M059J (cell line): ENCODE measurements at regions not wholly inside any gene's neighbourhood (a gene's known extent, or its start where the extent isn't known, plus 50 kb on each side); places are given as distances from the start of the nearest gene placed in this dataset.
"Not testable (repeated sequence)": the region's sequence is repeated elsewhere in the genome, so short reads cannot be mapped to it uniquely, and the experiment has no call there.

Experiments
- DNase-seq: peaks from one replicate; pipeline ENCODE4 v3.0.0-alpha.2; 2012; ENCODE audit warnings: low read depth

- DNase-seq = no peak
These were observed 144.0 kb upstream of the PHACTR3 start for GRCh38 chr20:59460352-59460751.

DNA sequence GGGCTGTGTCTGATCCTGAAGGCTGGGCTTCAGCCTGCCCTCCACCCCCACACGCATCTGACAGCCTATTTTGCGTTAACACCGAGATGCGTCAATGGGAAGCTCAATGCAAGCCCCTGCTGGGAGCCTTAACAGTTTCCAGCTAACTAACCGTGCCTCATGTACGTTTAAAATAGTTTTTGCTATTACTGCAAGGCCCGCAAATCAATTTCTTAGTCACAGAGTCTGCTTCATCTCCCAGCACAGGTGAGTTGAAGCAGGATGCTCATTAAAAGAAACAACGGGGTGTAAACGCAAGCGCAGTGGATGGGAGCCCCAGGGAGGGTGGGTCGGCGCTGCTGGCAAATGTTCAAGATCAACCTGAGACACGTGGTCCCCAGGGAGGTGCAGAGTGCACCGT is 142.8 kb upstream of the PHACTR3 start:
- DNase-seq = no peak

DNA sequence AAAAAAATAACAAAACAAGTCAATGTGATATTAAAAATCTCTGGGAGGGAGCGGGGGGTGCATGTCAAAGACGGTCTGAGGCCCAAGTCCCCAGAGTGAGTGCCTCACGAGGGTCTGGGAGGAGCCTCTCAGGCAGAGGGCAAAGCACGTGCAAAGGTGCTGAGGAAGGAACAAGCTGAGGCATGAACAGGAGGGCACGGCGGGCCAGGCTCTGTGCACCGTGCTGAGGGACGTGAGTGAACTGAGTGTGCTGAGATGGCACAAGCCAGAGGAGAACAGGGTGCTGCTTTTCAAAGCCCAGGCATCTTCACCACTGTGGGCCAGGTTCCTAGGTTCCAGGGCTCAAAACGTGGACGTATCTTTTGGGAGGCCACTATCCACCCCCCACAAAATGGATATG is 142.1 kb upstream of the PHACTR3 start:
- DNase-seq = no peak

- no peak for DNase-seq
These were observed 140.8 kb upstream of the PHACTR3 start for GRCh38 chr20:59463541-59463940.

DNA sequence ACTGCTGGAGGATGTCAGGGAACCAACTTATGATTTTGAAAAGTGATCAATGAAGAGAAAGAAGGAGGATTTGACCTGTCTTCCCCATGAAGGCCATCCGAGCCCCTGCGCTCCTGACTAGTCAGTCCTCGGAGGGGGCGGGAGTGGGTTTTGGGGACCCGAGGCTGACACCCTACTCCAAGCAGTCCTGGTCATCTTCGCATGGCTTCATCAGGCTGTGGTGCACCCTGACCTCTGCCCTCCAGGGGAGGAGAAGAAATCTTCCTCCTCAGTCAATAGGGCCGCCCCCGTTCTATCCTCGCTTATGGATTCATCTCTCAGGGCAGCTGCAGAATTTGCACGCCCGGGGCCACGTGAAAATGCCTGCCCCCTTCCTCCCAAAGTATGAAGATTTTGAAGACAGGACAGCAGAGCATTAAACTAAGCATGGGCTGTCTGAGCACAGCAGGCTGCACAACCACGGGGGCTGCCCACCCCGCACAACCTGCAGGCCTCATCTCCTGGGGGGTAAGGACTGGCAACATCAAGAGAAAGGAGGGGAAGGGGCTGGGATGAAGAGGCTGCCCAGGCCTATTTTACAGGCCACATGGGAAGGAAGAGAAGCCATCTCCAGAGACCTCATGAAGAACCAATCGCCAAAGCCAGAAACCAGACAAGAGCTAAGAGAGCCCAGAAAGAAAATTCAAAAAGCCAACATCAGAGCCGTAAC is 138.1 kb upstream of the PHACTR3 start:
- no peak for DNase-seq

DNA sequence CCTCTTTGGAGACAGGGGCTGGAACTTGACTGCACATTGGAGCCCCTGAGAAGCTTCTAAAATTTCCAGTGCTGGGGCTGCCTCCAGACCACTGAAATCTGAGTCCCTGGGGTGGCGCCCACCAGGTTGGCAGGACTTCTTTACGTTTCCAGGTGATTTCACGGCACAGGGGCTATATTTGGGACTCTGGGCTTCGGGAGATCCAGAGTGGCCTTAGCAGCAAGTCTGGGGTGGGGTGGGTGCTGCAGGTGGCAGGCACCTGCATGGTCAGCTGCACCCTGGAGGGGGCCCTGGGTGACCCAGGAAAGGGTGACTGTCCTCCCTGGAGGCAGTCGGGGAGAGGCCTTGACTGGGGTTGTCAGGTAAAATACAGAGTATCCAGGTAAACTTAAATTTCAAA is 135.5 kb upstream of the PHACTR3 start:
- no peak for DNase-seq

DNA sequence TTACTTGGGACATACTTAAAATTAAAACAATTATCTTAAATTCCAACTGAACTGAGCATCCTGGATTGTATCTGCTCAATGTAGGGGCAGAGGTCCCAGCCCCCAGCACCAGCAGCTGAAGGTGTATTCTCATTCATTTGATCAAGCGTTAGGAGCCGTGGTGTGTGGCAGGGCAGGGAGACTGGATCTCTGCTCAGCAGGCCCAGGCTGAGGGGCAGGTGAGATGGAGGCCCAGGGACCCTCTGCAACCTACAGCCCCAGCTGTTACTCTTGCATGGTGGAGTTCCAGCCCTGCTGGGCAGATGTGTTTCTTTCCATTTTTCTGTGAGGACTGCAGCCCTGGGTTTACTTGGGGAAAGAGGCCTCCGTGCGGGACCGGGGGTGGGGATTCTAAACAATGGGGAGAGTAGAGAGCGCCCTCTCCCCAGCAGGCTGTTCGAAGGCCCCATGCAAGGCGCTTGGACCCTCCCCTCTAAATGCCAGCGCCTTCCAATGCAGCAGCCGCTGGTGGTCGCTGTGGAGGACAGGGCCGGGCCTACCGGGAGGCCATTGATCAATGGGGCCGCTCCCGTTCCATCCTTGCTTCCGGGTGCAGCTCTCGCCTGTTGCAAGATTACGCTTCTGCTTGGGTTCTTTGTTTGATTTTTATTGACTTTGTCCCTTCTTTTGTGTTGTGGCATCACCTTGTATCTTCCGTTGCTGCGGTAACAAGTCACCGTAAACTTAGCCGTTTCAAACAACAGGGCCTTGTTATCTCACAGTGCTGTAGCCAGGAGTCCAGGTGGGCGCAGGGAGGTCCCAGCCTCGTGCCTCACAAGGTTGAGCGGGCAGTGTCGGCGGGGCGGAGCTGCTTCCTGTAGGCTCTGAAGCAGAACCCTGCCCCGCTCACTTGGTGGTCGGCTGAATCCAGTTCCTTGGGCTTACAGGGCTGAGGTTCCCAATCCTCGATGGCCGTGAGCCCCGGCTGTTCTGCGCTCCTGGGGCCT is 134.8 kb upstream of the PHACTR3 start:
- no peak for DNase-seq

GRCh38 chr20:59470521-59470920 is 133.8 kb upstream of the PHACTR3 start:
- no peak for DNase-seq

DNA sequence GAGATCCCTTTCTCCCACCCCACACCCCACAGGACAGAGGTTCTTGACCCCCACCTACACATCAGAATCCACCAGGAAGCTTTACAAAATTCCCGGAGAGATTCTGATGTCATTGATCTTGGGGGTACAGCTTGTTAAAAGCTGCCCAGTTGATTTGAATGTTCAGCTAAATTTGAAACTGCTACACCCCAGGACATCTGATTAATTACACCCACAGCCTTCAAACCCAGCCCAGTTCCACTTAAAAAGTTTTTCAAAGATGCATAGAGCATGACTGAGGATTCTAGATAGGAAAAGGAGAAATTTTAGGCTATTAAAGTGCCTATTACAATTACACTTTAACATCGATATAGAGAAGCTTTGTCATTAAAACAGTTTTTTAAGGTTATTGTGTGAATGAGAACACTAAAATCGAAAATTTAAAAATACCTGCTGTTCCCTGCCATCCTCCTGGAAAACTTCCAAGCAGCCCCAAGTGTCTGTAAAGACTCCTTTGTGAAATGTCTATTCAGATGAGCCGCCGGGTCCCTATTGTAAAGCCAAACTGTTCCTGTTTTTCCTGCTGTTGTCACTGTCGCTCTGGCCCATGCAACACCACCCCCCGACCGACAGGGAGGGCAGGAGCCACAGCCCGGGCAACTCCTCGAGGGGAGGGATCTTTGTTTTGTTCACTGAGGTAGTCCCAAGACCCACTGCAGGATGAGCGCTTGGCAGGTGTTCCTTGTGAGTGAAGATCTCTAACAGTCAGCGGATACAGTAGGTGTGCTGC is 132.5 kb upstream of the PHACTR3 start:
- DNase-seq = no peak

DNA sequence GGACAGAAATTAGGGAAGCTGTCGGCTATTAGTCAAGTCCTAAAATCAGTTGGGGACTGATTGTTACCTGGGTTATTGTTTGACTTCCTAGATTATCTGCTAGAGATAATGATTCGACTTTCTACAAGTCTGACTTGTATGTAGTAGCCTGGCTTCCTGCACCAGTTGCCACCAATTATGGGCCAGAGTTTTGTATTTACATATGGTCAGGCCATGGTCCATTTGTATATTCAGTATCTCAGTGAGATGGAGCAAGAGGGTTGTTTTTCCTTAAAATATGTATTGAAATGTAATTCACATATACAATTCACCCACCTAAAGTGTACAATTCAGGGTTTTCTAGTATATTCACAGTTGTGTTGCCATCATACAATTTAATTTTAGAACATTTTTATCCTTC is 130.6 kb upstream of the PHACTR3 start:
- no peak for DNase-seq

DNA sequence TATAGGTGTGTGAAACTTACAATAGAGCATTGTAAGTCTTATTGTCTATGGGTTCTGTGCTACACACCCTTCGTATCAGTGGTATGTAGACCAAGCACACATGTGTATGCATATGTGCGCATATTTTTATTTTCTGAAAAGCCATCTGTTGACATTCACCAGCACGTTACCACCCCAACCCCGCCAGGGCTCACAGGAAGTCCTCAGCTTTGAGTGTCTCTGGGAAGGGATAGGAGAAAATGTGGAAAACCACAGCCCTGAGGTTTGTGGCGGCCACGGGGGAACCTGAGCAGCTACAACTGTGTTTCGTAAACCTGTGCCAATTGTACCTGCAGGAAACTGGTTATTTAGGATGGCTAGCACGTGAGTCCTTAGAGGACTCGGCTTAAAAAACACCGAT is 123.3 kb upstream of the PHACTR3 start:
- no peak for DNase-seq

GRCh38 chr20:59481477-59482018 is 122.8 kb upstream of the PHACTR3 start:
- no peak for DNase-seq

GRCh38 chr20:59482351-59483187 is 121.8 kb upstream of the PHACTR3 start:
- no peak for DNase-seq

GRCh38 chr20:59483481-59483880 is 120.9 kb upstream of the PHACTR3 start:
- no peak for DNase-seq

DNA sequence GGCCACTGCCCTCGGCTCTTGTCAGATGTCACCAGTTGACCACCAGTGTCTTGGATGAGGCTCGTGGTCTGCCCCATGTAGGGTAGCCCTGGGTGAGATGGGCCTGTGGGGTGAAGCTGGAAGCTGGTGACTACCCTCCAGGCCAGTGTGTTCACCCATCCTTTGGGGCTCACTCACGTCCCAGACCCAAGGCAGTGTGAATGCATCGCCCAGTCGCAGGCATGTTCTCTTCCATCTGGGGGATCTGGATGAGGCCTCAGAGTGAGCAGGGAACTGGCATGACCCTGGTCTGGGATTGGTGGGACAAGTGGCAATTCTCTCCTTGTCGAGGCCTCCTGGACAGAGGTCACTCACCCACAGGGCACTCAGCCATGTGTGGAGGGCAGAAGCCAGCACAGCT is 120.1 kb upstream of the PHACTR3 start:
- no peak for DNase-seq

DNA sequence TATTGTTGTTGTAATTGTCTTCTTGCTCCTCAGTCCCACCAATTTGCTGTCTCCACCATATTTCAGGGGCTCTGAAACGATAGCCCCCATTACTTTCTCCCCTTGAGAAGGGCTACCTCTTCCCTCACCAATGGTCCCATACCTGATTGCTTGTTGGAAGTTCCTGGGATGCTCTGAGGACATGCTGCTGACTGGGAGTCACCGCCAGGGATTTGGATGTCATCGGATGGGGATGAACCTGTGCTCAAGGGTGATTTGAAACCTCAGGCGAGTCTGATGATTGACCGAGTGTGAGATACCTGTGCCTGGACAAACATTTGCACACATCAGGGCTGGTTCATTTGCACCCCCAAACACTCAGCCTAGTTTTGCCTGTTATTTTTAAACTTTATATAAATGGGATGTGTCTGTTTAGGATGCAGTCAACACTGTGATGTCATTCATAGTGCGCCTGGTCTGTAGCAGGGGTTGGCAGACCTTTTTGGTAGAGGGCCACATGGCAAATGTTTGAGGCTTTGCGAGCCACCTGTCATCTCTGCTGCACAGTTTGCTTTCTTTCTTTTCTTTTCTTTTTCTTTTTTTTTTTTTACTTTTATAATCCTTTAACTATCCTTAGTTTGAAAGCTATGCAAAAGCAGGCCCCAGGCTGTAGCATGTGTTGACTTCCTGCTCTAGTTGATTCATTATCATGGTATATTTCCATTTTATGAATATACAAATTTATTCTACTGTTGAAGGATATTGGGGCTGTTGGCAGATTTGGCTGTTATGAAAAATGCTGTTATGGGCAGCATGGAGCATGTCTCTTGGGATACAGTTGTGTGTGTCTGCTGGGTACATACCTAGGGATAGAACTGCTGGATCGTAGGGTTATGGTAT is 118.5 kb upstream of the PHACTR3 start:
- no peak for DNase-seq

GRCh38 chr20:59488459-59488858 is 115.9 kb upstream of the PHACTR3 start:
- DNase-seq = not testable (repeated sequence)

- not testable (repeated sequence) for DNase-seq
These were observed 113.9 kb upstream of the PHACTR3 start for GRCh38 chr20:59490196-59491004.

GRCh38 chr20:59491884-59492283 is 112.5 kb upstream of the PHACTR3 start:
- DNase-seq = no peak
